Endothelial cell of umbilical vein (primary cell): ENCODE measurements at regions not wholly inside any gene's neighbourhood (a gene's known extent, or its start where the extent isn't known, plus 50 kb on each side); places are given as distances from the start of the nearest gene placed in this dataset.

Source experiments
- BruUV-seq: library from RNA; stranded (reverse); fragments of 400-500 nt; replicated peaks from 2 replicates; lab custom pipeline; 2021; lab: Mats Ljungman, UMichigan
- CTCF ChIA-PET: fragments of 300-600, 350-600 bp; sonication (Branson Sonifier 250); formaldehyde crosslinking; loops from one replicate; lab custom pipeline; 2021; ENCODE audit warnings: antibody characterized with exemption, inconsistent platforms; lab: Charles Lee
- POLR2A ChIA-PET: fragments of 300-600, 350-600 bp; sonication (Branson Sonifier 250); formaldehyde crosslinking; loops from one replicate; lab custom pipeline; 2021; ENCODE audit warnings: antibody characterized with exemption, inconsistent platforms; lab: Charles Lee
- DNase-seq: peaks from one replicate; pipeline ENCODE4 v3.0.0-alpha.2; 2011; ENCODE audit warnings: low read depth, low spot score
- FAIRE-seq: peaks from 2 replicates; lab custom pipeline; 2011; peaks lifted over from hg19 to GRCh38; lab: Jason Lieb, UNC
- H2AFZ ChIP-seq: 2 replicates; pipeline ENCODE4 v1.6.0; 2012; ENCODE audit warnings: low read depth, low read length, control low read depth, inconsistent platforms
- H3K27ac ChIP-seq: 2 replicates; pipeline ENCODE4 v1.5.1; 2011; ENCODE audit warnings: low read depth, mild to moderate bottlenecking, control low read depth, low read length, moderate library complexity; ENCODE audit not compliant: insufficient read depth
- H3K27me3 ChIP-seq, 2 experiments: 2 replicates each; pipeline versions ENCODE4 v1.6.0 to v1.6.1; 2011; ENCODE audit warnings: low read length in 2 of 2, mixed read lengths in 1 of 2; ENCODE audit not compliant: control insufficient read depth in 2 of 2, insufficient read depth in 2 of 2
- H3K36me3 ChIP-seq, 2 experiments: 2 replicates in 1 of 2; 3 replicates in 1 of 2; pipeline ENCODE4 v1.5.1; 2011; ENCODE audit warnings: low read length in 2 of 2, mild to moderate bottlenecking in 1 of 2, moderate library complexity in 1 of 2; ENCODE audit not compliant: control insufficient read depth in 2 of 2, insufficient read depth in 2 of 2; ENCODE audit errors: extremely low read depth in 1 of 2
- H3K4me1 ChIP-seq: 3 replicates; pipeline ENCODE4 v1.5.1; 2011; ENCODE audit warnings: mild to moderate bottlenecking, low read length; ENCODE audit not compliant: control insufficient read depth, insufficient read depth; ENCODE audit errors: extremely low read depth
- H3K4me2 ChIP-seq: 2 replicates; pipeline ENCODE4 v1.6.1; 2011; ENCODE audit warnings: low read length, control low read depth, mixed read lengths; ENCODE audit not compliant: insufficient read depth
- H3K4me3 ChIP-seq, 3 experiments: fragments of 200-600 bp in 1 of 3; sonication (generic), shearing (Covaris generic) in 1 of 3; replicated peaks in 1 of 3; 2 replicates each; pipeline ENCODE4 v1.5.1; 2011 to 2016; ENCODE audit warnings: control low read depth in 3 of 3, low read length in 3 of 3, mild to moderate bottlenecking in 2 of 3, inconsistent platforms in 1 of 3, low read depth in 1 of 3, moderate library complexity in 1 of 3; ENCODE audit not compliant: insufficient read depth in 1 of 3
- H3K79me2 ChIP-seq: 2 replicates; pipeline ENCODE4 v1.6.0; 2012; ENCODE audit warnings: low read length, inconsistent platforms; ENCODE audit not compliant: control insufficient read depth, insufficient read depth
- H3K9ac ChIP-seq: replicated peaks from 2 replicates; pipeline ENCODE3; 2011; ENCODE audit warnings: low read length, control low read depth; ENCODE audit not compliant: insufficient read depth; ENCODE audit errors: extremely low read depth
- H3K9me1 ChIP-seq: replicated peaks from 3 replicates; pipeline ENCODE4 v1.6.0; 2011; ENCODE audit warnings: mild to moderate bottlenecking, low read length; ENCODE audit not compliant: control insufficient read depth, insufficient read depth; ENCODE audit errors: extremely low read depth
- H3K9me3 ChIP-seq: replicated peaks from 2 replicates; pipeline ENCODE4 v1.5.1; 2012; ENCODE audit warnings: low read length, inconsistent platforms; ENCODE audit not compliant: control insufficient read depth, insufficient read depth
- H4K20me1 ChIP-seq: replicated peaks from 2 replicates; pipeline ENCODE3; 2011; ENCODE audit warnings: mild to moderate bottlenecking, low read length; ENCODE audit not compliant: control insufficient read depth, insufficient read depth; ENCODE audit errors: extremely low read depth
- CTCF ChIP-seq, 2 donors: IDR thresholded peaks; 1 replicate in 1 of 2; 2 replicates in 1 of 2; pipeline ENCODE4 v1.5.1; 2011; ENCODE audit warnings: low read length in 2 of 2, mild to moderate bottlenecking in 2 of 2, moderate library complexity in 2 of 2, control low read depth in 1 of 2, inconsistent platforms in 1 of 2, low read depth in 1 of 2; ENCODE audit not compliant: insufficient read depth in 1 of 2; ENCODE audit errors: extremely low read depth in 1 of 2
- EZH2 ChIP-seq: IDR thresholded peaks from 2 replicates; pipeline ENCODE4 v1.6.1; 2012; ENCODE audit warnings: borderline replicate concordance, low read depth, mild to moderate bottlenecking, moderate library complexity, low read length, inconsistent platforms; ENCODE audit not compliant: severe bottlenecking
- FOS ChIP-seq: IDR thresholded peaks from 2 replicates; pipeline ENCODE4 v1.6.1; 2011; ENCODE audit warnings: mild to moderate bottlenecking, low read length, moderate library complexity, borderline replicate concordance; ENCODE audit not compliant: insufficient read depth
- GATA2 ChIP-seq: IDR thresholded peaks from 2 replicates; pipeline ENCODE4 v1.7.0; 2011; ENCODE audit warnings: low read depth, mild to moderate bottlenecking, moderate library complexity, mixed read lengths, low read length; ENCODE audit not compliant: insufficient read length, insufficient read depth
- JUN ChIP-seq: IDR thresholded peaks from 2 replicates; pipeline ENCODE4 v1.6.1; 2011; ENCODE audit warnings: borderline replicate concordance, low read depth; ENCODE audit not compliant: insufficient read length, insufficient read depth
- MAX ChIP-seq: IDR thresholded peaks from 2 replicates; pipeline ENCODE4 v1.6.1; 2011; ENCODE audit not compliant: insufficient read depth, insufficient read length
- MYC ChIP-seq: IDR thresholded peaks from one replicate; pipeline ENCODE4 v1.6.1; 2011; ENCODE audit warnings: mild to moderate bottlenecking, low read depth, low read length
- POLR2A ChIP-seq: IDR thresholded peaks from 2 replicates; pipeline ENCODE4 v1.6.1; 2012; ENCODE audit warnings: low read depth, mild to moderate bottlenecking, control low read depth, low read length
- POLR2AphosphoS5 ChIP-seq: IDR thresholded peaks from 2 replicates; pipeline ENCODE4 v1.6.1; 2012; ENCODE audit warnings: low read depth, mild to moderate bottlenecking, control low read depth, low read length, moderate library complexity; ENCODE audit not compliant: insufficient read depth
- dilution Hi-C: fragments of 300-500 bp; cut with MboI; formaldehyde crosslinking; loops from one replicate; pipeline ENCODE4 v1.15.0; 2019; ENCODE audit warnings: low sequenced_read_pairs; ENCODE audit not compliant: extremely low pct_ligation_motif_present
- intact Hi-C: fragments of 100-400 bp; cut with micrococcal nuclease; formaldehyde crosslinking; loops from one replicate; pipeline ENCODE4 v1.10.0; 2022

GRCh38 chr4:163415668-163416067, 57.9 kb downstream of the TKTL2 start:
- no peak for TF ChIP-seq POLR2AphosphoS5
- TF ChIP-seq JUN, result no peak
- TF ChIP-seq FOS, result no peak
- TF ChIP-seq EZH2, result no peak
- Histone ChIP-seq H3K9me3 (no peaks in the 10 kb centered on the region), H3K79me2 (no peaks in the 10 kb centered on the region), H3K4me3 (no peak overlapping the region), H3K4me2 (no peak overlapping the region), H3K27me3 (no peaks in the 10 kb centered on the region), H2AFZ (no peak overlapping the region), H3K4me1 (no peaks in the 10 kb centered on the region), H3K36me3 (no peaks in the 10 kb centered on the region), H3K9ac (no peak overlapping the region), H4K20me1 (no peaks in the 10 kb centered on the region), H3K9me1 (no peaks in the 10 kb centered on the region), H3K27ac (no peak overlapping the region)
- no peak for FAIRE-seq
- dilution Hi-C loops (no loop called here), intact Hi-C loops (no loop called here)
- no peak for DNase-seq
- ChIA-PET CTCF (no interaction called here), POLR2A (no interaction called here)
- BruUV-seq, result no TSS peak

GRCh38 chr4:163414275-163414674, 59.3 kb downstream of the TKTL2 start:
- CTCF ChIA-PET, result no interaction called here
- intact Hi-C loops, result no loop called here
- dilution Hi-C loops, result no loop called here

More at GRCh38 chr4:163414275-163414674, 59.3 kb downstream of the TKTL2 start:
- no peaks in the 10 kb centered on the region for H3K79me2 ChIP-seq
- H4K20me1 ChIP-seq, result no peaks in the 10 kb centered on the region
- no peak for TF ChIP-seq FOS
- no peak for TF ChIP-seq POLR2A
- TF ChIP-seq GATA2, result no peak
- TF ChIP-seq JUN, result no peak
- TF ChIP-seq MYC, result no peak
- TF ChIP-seq POLR2AphosphoS5, result no peak
- no peak for TF ChIP-seq CTCF (IDR thresholded peaks at IDR 0.05; ENCODE audit: extremely low read depth in 1 of 2, insufficient read depth in 1 of 2, low read depth in 1 of 2, low read length in 2 of 2)
- TF ChIP-seq MAX, result no peak
- TF ChIP-seq EZH2, result no peak
- POLR2A ChIA-PET, result no interaction called here
- no peaks in the 10 kb centered on the region for H3K27me3 ChIP-seq
- H3K4me2 ChIP-seq, result no peak overlapping the region
- H3K9ac ChIP-seq, result no peak overlapping the region
- H3K36me3 ChIP-seq, result no peaks in the 10 kb centered on the region
- no peaks in the 10 kb centered on the region for H3K9me1 ChIP-seq
- H3K9me3 ChIP-seq, result no peaks in the 10 kb centered on the region
- H3K4me1 ChIP-seq, result no peaks in the 10 kb centered on the region
- no peak overlapping the region for H3K27ac ChIP-seq
- FAIRE-seq, result no peak
- no peak overlapping the region for H3K4me3 ChIP-seq
- H2AFZ ChIP-seq, result no peak overlapping the region
- no TSS peak for BruUV-seq
- DNase-seq, result no peak
